ENCODE measurements at regions not wholly inside any gene's neighbourhood (a gene's known extent, or its start where the extent isn't known, plus 50 kb on each side); places are given as distances from the start of the nearest gene placed in this dataset.

- TF ChIP-seq, protein P1, sequence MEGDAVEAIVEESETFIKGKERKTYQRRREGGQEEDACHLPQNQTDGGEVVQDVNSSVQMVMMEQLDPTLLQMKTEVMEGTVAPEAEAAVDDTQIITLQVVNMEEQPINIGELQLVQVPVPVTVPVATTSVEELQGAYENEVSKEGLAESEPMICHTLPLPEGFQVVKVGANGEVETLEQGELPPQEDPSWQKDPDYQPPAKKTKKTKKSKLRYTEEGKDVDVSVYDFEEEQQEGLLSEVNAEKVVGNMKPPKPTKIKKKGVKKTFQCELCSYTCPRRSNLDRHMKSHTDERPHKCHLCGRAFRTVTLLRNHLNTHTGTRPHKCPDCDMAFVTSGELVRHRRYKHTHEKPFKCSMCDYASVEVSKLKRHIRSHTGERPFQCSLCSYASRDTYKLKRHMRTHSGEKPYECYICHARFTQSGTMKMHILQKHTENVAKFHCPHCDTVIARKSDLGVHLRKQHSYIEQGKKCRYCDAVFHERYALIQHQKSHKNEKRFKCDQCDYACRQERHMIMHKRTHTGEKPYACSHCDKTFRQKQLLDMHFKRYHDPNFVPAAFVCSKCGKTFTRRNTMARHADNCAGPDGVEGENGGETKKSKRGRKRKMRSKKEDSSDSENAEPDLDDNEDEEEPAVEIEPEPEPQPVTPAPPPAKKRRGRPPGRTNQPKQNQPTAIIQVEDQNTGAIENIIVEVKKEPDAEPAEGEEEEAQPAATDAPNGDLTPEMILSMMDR (IDR thresholded peaks at IDR 0.05): no peak
- no peak for TF ChIP-seq POLR2A (IDR thresholded peaks at IDR 0.05)
- TF ChIP-seq EP300 (IDR thresholded peaks at IDR 0.05): no peak
Observed at GRCh38 chr10:36638462-36639155, 486.8 kb upstream of the ANKRD30A start.
